SK-N-SH (cell line): ENCODE measurements at regions not wholly inside any gene's neighbourhood (a gene's known extent, or its start where the extent isn't known, plus 50 kb on each side); places are given as distances from the start of the nearest gene placed in this dataset.

Source experiments
- CTCF ChIA-PET: fragments of 300-600, 350-600 bp; formaldehyde crosslinking; extraction: SDS; loops from one replicate; lab custom pipeline; 2021; lab: Yijun Ruan, JAX
- POLR2A ChIA-PET: fragments of 350-600 bp; sonication (Branson Sonifier 250); formaldehyde crosslinking; extraction: SDS; loops from one replicate; lab custom pipeline; 2020; ENCODE audit warnings: antibody characterized with exemption, inconsistent platforms; lab: Yijun Ruan, JAX
- DNase-seq: peaks from one replicate; pipeline ENCODE4 v3.0.0; 2012
- H2AFZ ChIP-seq: fragments of 200-600 bp; sonication (generic); 2 replicates; pipeline ENCODE4 v1.8.1; 2016; ENCODE audit warnings: antibody characterized with exemption, mild to moderate bottlenecking, low read depth
- H3F3A ChIP-seq: fragments of 200-600 bp; sonication (generic); replicated peaks from 2 replicates; pipeline ENCODE3; 2016; ENCODE audit warnings: antibody characterized with exemption, mild to moderate bottlenecking; ENCODE audit not compliant: insufficient read depth
- H3K27ac ChIP-seq, 2 experiments: fragments of 200-500 bp in 1 of 2; fragments of 200-600 bp in 1 of 2; sonication (Bioruptor generic) in 1 of 2; sonication (generic), shearing (Covaris generic) in 1 of 2; 2 replicates each; pipeline versions ENCODE4 v1.5.1 to v1.6.1; 2014 to 2016; ENCODE audit warnings: low read depth in 2 of 2, inconsistent platforms in 1 of 2, low read length in 1 of 2, mild to moderate bottlenecking in 1 of 2, mixed read lengths in 1 of 2
- H3K27me3 ChIP-seq: fragments of 200-600 bp; sonication (generic), shearing (Covaris generic); 2 replicates; pipeline ENCODE4 v1.6.1; 2016; ENCODE audit warnings: mixed run types; ENCODE audit not compliant: insufficient read depth
- H3K36me3 ChIP-seq, 2 experiments: fragments of 200-500 bp in 1 of 2; fragments of 200-600 bp in 1 of 2; sonication (Bioruptor generic) in 1 of 2; sonication (generic) in 1 of 2; replicated peaks in 1 of 2; 2 replicates each; pipeline versions ENCODE3 to v1.5.1; 2014 to 2016; ENCODE audit warnings: low read length in 1 of 2, mild to moderate bottlenecking in 1 of 2; ENCODE audit not compliant: insufficient read depth in 2 of 2, control insufficient read depth in 1 of 2
- H3K4me1 ChIP-seq, 2 experiments: fragments of 200-500 bp in 1 of 2; fragments of 200-600 bp in 1 of 2; sonication (Bioruptor generic) in 1 of 2; sonication (generic), shearing (Covaris generic) in 1 of 2; 2 replicates each; pipeline versions ENCODE4 v1.5.1 to v1.6.1; 2014 to 2016; ENCODE audit warnings: low read depth in 1 of 2, low read length in 1 of 2, mixed run types in 1 of 2; ENCODE audit not compliant: insufficient read depth in 2 of 2, control insufficient read depth in 1 of 2
- H3K4me2 ChIP-seq: fragments of 200-600 bp; sonication (generic), shearing (Covaris generic); 2 replicates; pipeline ENCODE4 v1.6.1; 2017; ENCODE audit warnings: mixed run types
- H3K4me3 ChIP-seq, 2 experiments: fragments of 200-500 bp in 1 of 2; fragments of 200-600 bp in 1 of 2; sonication (Bioruptor generic) in 1 of 2; sonication (generic), shearing (Covaris generic) in 1 of 2; 2 replicates each; pipeline versions ENCODE4 v1.5.1 to v1.8.1; 2014 to 2016; ENCODE audit warnings: low read depth in 2 of 2, inconsistent platforms in 1 of 2, low read length in 1 of 2, mild to moderate bottlenecking in 1 of 2, mixed read lengths in 1 of 2, moderate library complexity in 1 of 2
- H3K79me2 ChIP-seq: fragments of 200-600 bp; sonication (generic); 2 replicates; pipeline ENCODE4 v1.8.1; 2017; ENCODE audit warnings: mild to moderate bottlenecking; ENCODE audit not compliant: insufficient read depth
- H3K9ac ChIP-seq: fragments of 200-600 bp; sonication (generic); 2 replicates; pipeline ENCODE4 v1.6.1; 2017; ENCODE audit warnings: mixed run types
- H3K9me2 ChIP-seq: fragments of 200-600 bp; sonication (generic); 2 replicates; pipeline ENCODE4 v1.6.1; 2017; ENCODE audit warnings: mixed run types
- H3K9me3 ChIP-seq: fragments of 200-600 bp; sonication (generic); 2 replicates; pipeline ENCODE4 v1.6.1; 2017; ENCODE audit warnings: mixed run types, mild to moderate bottlenecking, moderate library complexity
- H4K20me1 ChIP-seq: fragments of 200-600 bp; sonication (generic); 2 replicates; pipeline ENCODE4 v1.6.1; 2017; ENCODE audit warnings: mild to moderate bottlenecking, mixed run types; ENCODE audit not compliant: insufficient read depth
- ELF1 ChIP-seq: IDR thresholded peaks from 2 replicates; pipeline ENCODE4 v1.4.0; 2012
- EP300 ChIP-seq, 2 experiments: IDR thresholded peaks; 2 replicates each; pipeline versions ENCODE4 v1.4.0 to v1.6.1; 2012; ENCODE audit warnings: borderline replicate concordance in 1 of 2, low read depth in 1 of 2, low read length in 1 of 2
- FOSL2 ChIP-seq: IDR thresholded peaks from 2 replicates; pipeline ENCODE4 v1.4.0; 2012; ENCODE audit warnings: low read depth, mild to moderate bottlenecking, moderate library complexity, borderline replicate concordance
- MAX ChIP-seq: IDR thresholded peaks from 2 replicates; pipeline ENCODE4 v1.4.0; 2012; ENCODE audit warnings: low read depth
- MEF2A ChIP-seq: IDR thresholded peaks from 2 replicates; pipeline ENCODE4 v1.4.0; 2012; ENCODE audit warnings: low read depth, borderline replicate concordance
- MXI1 ChIP-seq: IDR thresholded peaks from 2 replicates; pipeline ENCODE4 v1.6.1; 2012; ENCODE audit warnings: mild to moderate bottlenecking, low read depth, low read length, improper control_type of control experiment
- PBX3 ChIP-seq: IDR thresholded peaks from 2 replicates; pipeline ENCODE4; 2012
- POLR2AphosphoS5 ChIP-seq: IDR thresholded peaks from 2 replicates; pipeline ENCODE4 v1.6.1; 2012; ENCODE audit warnings: low read depth, low read length
- RCOR1 ChIP-seq: fragments of 150-350 bp; IDR thresholded peaks from 2 replicates; pipeline ENCODE4 v1.6.1; 2017; ENCODE audit warnings: antibody characterized with exemption, low read length
- TAF1 ChIP-seq: IDR thresholded peaks from 2 replicates; pipeline ENCODE4 v1.6.1; 2012; ENCODE audit warnings: low read depth, mild to moderate bottlenecking, low read length, moderate library complexity, borderline replicate concordance
- USF1 ChIP-seq: IDR thresholded peaks from 2 replicates; pipeline ENCODE4 v1.4.0; 2012; ENCODE audit warnings: low read depth, borderline replicate concordance
- YY1 ChIP-seq: IDR thresholded peaks from 2 replicates; pipeline ENCODE4 v1.4.0; 2012; ENCODE audit warnings: low read depth, mild to moderate bottlenecking
- WGBS: methylation state at CpG from one replicate; pipeline ENCODE4 v1.1.6; 2017; ENCODE audit warnings: low lambda C conversion rate; 5-methylcytosine and 5-hydroxymethylcytosine counted together

- DNase-seq, result no peak
- H4K20me1 ChIP-seq, result no peaks in the 10 kb centered on the region
- H3K9me2 ChIP-seq, result no peaks in the 10 kb centered on the region
- 8% methylated on average over 2 of the region's 2 CpGs for WGBS
- H3K27ac ChIP-seq, result no peak overlapping the region
- H3K27me3 ChIP-seq, result no peaks in the 10 kb centered on the region; the same call in 1 of the 2 replicates
- H3K9me3 ChIP-seq, result no peaks in the 10 kb centered on the region
- H3K79me2 ChIP-seq, result no peaks in the 10 kb centered on the region
- H3K4me3 ChIP-seq, result no peak overlapping the region
- no peaks in the 10 kb centered on the region for H3K4me1 ChIP-seq
- no peaks in the 10 kb centered on the region for H3F3A ChIP-seq
- no peaks in the 10 kb centered on the region for H3K36me3 ChIP-seq
- POLR2A ChIA-PET, result no interaction called here
- no peak overlapping the region for H2AFZ ChIP-seq
- no peak for TF ChIP-seq MAX
- no peak for TF ChIP-seq MXI1
- no peak for TF ChIP-seq ELF1
- TF ChIP-seq POLR2AphosphoS5, result no peak
- TF ChIP-seq USF1, result no peak
- no peak for TF ChIP-seq TAF1
- TF ChIP-seq RCOR1, result no peak
- no peak overlapping the region for H3K9ac ChIP-seq
- no peak overlapping the region for H3K4me2 ChIP-seq
- CTCF ChIA-PET, result no interaction called here
These were observed 254.6 kb downstream of the SEC23A start for GRCh38 chr14:38848243-38848935.

GRCh38 chr14:38847161-38847560 is 255.9 kb downstream of the SEC23A start:
- POLR2A ChIA-PET, result no interaction called here
- Histone ChIP-seq H3K9me3 (no peaks in the 10 kb centered on the region), H3K4me2 (no peak overlapping the region), H3K4me3 (no peak overlapping the region), H3K9me2 (no peaks in the 10 kb centered on the region), H4K20me1 (no peaks in the 10 kb centered on the region), H3K27me3 (no peaks in the 10 kb centered on the region; the same call in 1 of the 2 replicates), H3F3A (no peaks in the 10 kb centered on the region), H2AFZ (no peak overlapping the region), H3K27ac (no peak overlapping the region), H3K9ac (no peak overlapping the region), H3K4me1 (no peaks in the 10 kb centered on the region), H3K79me2 (no peaks in the 10 kb centered on the region), H3K36me3 (no peaks in the 10 kb centered on the region)
- CTCF ChIA-PET, result no interaction called here
- WGBS, result 0% methylated on average over 3 of the region's 3 CpGs
- DNase-seq, result no peak
- TF ChIP-seq FOSL2 (no peak), EP300 (IDR thresholded peaks at IDR 0.05; ENCODE audit: borderline replicate concordance in 1 of 2, low read depth in 1 of 2, low read length in 1 of 2) (no peak), PBX3 (no peak), MEF2A (no peak), YY1 (no peak)
